ENCODE measurements at regions not wholly inside any gene's neighbourhood (a gene's known extent, or its start where the extent isn't known, plus 50 kb on each side); places are given as distances from the start of the nearest gene placed in this dataset.

DNA sequence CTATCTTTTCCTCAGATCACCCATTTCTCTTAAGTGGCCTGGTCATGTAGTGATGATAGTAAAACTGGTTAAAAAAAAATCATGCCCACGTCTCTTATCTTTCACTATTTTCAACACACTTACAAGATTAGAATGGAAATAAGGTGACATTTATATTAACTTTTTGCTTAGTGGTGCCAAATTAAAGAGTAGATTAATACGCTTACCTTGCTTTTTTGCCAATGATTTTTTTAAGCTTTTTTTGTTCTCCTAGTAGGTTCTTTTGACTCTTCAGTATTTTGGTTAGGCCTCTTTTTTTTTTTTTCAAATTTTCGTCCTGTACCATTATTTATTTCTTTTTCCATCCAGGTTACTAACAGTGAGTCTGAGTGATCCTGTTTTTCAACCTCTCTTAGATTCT lies 147.9 kb downstream of the PTCSC3 start:
- no peak for DNase-seq

DNA sequence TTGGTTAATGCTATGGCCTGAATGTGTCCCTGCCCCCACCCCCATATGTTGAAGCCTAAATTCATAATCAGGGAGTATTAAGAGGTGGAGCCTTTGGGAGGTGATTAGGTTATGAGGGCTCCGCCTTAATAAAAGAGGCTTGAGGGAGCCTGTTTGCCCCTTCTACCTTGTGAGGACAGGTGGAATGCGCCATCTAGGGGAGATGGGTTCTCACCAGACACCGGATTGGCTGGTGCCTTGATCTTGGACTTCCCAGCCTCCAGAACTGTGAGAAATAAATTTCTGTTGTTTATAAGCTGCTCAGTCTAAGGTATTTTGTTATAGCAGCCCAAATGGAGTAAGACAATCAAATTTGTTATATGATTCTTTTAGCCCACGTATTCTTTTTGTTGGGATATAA lies 148.3 kb downstream of the PTCSC3 start:
- DNase-seq, result no peak

DNA sequence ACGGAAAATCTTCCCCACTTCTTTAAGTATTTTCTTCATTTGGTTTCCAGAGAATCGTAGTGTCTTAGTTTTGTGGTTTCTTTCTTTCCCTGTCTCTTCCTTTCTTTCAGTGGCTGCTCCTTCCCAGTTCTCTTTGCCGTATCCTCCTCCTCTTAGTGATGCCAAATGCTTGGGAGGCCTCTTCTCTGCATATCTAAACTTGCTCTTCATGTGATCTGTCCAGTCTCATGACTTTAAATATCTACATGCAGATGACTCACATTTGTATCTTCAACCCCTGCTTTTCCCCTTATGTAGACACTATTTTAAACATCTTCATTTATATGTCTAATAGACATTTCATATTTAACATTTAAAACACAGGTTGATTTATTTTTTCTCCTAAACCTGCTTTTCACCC lies 149.2 kb downstream of the PTCSC3 start:
- DNase-seq, result no peak

DNA sequence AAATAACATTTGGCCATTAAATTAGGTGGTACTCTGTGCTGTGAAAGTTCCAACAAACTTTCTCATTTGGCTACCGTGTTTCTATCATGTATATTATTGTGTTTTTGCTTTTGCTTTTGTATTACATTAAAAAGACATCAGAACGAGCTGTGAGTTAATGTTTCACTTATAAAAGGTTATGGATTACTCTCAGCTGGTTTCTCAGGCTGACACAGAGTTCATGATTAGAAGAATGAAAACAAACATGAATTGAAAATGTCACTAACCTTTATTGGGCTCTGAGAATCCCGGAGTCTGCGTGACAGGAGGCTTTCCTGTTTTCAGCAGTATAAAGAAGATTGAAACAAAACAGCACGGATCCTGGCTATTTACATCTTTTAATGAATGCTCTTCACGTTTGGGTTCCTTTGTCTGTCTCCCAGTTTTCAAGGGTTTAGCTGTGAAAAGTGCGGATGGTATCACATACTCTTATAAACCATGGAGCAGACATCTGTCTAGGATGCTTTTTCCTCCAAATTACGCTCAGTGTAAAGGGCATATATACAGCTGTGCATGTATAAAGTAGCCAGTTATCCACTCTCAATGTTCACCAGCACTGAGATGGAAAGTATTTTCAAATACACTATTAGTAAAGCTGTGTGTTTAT lies 153.6 kb downstream of the PTCSC3 start:
- DNase-seq, result no peak

DNA sequence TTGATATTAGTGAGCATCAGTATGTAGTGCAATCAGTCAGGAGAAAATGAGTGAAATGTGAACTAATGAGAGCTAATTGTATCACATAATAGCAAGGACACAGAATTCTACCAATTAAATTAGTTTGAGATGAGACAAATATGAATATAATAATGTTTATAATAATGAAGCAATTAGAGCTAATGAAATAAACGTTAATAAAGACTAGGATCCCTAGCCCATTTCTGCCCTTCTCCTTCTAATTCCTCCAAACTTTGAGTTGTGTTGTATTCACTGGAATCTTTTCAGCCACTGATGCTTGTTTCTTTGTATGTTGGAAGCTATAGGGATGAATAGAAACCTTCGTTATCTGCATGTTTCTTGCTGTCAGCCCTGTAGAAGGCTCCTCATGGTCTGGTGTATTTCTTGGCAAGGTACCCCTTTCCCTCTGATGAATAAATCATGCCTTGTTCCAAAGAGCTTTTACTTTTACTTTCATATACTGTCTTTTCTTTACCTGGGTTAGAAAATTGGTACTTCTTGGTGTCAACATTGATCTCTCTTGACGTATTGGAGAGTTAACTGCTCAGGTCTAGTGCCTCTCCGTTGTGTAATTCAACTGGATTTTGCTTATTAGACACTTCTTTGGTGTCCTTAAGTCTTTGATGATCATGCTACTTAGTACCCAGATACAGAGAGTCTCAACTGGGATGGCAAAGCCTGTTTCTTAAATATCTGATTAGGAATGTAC lies 154.8 kb downstream of the PTCSC3 start:
- DNase-seq, result no peak

DNA sequence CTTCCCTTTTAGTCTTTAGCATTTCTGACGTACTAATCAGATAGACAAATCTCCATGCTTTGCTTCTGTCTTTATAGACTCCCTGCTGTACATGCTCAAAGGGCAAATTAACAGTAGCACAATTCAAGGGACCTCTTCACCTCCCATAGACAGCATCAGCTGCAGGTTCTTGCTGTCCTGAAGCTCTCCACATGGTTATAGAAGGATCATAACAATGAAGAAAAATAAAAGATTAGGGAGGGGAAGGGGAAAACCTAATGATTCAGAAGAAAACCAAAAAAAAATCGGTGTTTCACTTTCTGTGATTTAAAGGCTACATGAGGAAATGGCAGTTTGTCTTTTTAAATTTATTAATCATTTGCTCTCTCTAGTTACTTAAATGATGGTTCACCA lies 155.5 kb downstream of the PTCSC3 start:
- DNase-seq, result no peak

DNA sequence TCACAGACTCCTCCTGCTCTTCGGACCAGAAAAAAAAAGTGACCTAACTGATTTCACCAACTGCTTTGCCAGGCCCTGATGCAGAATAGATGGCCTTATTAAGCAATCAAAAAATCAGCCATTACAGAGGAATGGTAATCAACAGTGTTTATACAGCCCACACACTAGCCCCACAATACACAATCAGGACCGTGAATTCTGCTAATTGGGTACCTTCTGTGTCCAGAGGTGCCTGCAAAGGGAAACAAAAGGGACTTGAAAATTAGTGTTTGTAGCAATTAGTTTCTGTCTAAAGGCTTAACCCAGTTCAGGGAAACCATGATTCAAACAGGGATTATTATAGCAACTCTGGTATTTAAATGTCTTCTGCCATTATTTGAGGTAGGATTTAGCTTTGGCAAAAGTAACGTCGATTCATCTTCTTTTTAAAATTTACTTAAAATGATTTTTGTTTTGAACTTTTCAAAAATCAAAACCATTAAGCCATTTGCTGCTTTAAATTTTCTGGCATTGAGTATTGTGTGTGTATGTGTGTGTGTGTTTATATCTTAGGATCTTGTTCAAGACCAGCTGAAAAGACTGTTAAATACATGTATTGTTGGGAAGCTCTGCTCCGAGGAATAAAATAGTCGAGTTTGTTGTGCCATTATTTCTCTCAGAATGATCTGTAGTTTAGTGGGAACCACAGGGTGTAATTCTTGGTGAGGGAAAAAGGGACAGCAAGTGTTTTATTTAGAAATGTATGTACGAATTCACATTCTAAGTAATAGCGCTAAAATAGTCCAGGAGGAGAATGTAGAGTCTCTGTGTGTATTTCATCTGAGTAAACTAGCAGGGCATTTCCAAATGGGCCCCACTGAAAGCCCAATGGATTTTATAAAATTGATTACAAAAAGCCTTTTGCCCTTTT lies 156.1 kb downstream of the PTCSC3 start:
- DNase-seq, result no peak

DNA sequence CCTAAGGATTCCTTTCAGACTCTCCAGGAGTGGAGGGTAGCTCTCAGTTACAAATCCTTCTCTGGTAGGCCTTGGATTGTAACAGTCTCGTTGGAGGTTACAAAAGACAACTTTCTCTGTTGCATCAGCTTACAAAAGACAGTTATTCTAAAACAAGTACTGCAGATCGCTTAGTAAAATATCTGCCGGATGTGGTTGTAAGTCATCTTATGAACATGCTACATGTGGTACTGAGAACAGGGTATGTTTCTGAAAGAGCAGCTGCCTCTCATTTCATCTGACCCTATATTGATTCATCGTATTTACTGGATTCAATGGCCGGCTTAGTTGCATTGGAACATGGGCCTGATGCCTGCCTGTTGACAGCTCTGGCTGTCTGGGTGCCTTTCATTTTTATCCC lies 157.4 kb downstream of the PTCSC3 start:
- DNase-seq, result no peak

DNA sequence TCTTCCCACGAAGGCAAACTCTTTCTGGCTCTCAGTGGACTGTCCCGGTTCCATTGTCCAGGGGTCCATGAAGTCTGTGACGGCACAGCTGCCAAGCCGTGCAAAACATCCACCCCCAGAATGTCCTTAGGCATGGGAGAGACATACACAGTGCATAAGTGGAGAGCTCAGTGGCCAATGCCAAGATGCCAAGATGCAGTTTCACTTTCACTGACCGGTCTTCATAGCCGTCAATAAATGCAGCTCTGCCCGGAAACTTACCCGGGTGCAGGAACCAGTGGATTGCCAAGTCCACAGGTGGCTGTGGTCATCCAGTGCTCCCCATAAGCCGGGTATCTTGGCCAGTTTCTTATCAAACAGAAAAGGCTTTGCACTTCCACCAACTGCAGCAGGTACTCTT lies 162.3 kb downstream of the PTCSC3 start:
- no peak for DNase-seq

DNA sequence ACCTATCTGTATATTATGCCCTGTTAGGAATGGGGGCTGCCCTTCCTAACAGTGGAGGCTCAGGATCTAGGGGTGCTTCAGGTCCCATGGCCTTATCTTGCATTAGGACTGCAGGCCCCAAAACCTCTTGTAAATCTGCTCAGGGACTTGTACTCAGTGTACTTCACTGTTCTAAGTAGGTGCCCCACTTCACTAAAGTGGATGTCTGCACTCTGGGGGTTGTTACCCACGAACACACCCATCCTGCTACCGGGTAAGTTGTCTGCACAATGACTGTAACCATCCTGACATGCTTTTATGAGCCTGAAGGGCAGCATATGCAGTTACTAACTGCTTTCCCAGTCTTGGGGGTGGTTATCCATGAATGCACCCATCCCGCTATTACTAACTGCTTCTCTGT lies 163.0 kb downstream of the PTCSC3 start:
- DNase-seq, result no peak

DNA sequence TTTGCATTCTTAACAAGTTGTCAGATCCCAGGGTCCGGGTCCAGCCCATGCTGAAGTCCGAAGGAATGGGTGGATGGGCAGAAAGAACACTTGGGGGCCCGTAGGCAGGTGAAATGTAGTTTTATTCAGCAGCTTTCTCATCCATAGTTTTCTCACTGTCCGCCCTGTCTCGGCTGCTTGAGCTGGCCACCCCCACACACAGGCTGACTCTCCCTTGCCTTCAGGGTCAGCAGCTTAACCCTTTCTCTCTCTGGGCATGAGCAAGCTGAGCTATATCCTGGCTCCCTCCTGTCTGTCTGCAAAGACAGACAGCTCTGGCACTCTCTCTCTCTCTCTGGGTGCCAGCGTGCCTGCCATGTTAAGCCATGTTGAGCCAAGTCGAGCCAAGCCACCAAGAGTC lies 163.9 kb downstream of the PTCSC3 start:
- peak; percentile 30 for DNase-seq

DNA sequence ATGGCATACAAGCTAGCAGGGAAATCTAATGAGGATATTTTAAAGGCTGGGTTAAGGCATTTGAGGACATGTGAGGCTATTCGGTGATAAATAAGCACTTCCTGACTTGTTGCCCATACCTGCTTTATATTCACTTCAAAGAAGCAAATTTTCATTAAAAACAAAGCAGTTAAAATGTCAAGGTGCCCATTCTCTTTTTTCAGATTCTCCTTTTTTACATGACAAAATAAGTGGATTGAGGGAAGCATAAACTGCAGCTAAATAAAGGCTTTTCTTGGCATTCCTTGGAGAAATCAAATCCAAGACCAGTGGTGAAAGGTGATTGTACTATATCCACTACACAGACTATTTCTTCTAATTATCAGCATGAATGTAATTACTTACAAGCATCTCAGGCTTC lies 166.9 kb downstream of the PTCSC3 start:
- DNase-seq, result no peak

DNA sequence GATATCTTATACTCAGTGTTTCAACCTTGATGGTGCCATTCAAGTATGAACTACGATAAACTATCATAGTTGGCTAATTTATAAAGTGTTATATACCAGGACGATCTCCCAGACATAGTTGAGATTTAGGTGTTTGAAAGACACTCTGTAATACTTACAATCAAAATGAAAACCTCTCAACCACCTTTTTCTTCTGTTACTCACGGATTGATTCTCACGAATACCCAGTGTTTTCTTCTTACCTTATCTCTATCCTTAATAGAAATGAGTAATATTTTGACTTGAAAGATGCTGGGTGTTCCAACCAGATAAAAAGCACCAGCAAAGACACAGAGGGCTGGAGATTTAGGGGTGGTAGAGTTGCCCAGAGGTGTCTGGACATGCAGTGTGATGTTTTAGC lies 169.9 kb downstream of the PTCSC3 start:
- DNase-seq, result no peak

DNA sequence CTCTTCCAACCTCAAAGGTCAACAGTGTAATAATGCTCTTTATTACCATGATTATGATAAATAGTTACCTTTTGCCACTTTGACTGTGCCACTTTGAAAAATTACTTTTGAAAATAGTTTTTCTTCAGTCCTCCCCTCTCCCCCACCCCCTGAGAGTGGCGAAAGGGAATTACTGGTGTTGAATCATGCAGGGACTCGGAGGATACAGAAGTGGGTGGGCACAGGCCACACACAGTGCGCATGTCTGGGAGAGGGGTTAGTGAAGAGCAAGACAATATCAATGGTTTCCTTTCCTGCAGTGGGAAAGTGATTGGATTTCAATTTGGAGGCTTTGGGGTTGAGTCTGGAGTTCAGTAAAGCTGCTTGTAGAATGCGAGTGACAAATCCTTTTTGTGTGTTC lies 170.9 kb downstream of the PTCSC3 start:
- DNase-seq, result no peak

DNA sequence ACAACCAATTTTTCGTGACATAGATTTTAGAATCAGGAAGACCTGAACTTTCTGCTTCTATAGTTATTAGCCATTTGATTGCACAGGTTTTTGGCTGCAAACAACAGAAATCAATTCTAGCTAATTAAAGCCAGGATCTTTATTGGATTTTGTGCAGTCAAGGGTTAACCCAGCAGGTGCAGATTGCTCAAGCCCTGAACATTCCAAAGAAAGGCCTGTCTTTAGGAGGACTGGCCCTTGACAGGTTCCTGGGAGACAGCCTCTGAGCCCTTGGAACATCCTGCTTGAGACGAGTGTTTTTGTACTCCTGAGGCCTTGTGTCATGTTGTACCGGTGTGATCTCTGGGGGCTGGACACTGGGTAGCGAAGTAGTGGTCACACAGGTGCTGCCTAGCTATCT lies 174.6 kb downstream of the PTCSC3 start:
- DNase-seq, result no peak

DNA sequence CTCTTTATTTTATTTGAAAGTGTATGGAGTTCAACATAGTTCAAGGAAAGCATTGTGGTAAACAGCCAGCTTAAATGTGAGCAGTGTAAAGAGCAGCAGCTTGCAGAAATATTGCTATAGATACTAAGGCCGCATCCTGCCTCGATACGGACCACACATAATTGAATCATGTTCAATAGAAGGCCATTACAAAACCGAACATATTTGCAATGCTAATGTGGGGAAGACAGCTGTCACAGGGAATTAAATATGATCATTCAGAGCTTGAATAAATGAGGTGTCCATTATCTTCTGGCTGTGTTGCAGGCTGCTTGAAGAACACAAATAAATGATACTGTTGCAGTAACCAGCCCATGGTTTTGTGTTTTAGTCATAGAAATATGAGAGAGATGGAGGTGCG lies 173.2 kb downstream of the BRMS1L start:
- no peak for DNase-seq

DNA sequence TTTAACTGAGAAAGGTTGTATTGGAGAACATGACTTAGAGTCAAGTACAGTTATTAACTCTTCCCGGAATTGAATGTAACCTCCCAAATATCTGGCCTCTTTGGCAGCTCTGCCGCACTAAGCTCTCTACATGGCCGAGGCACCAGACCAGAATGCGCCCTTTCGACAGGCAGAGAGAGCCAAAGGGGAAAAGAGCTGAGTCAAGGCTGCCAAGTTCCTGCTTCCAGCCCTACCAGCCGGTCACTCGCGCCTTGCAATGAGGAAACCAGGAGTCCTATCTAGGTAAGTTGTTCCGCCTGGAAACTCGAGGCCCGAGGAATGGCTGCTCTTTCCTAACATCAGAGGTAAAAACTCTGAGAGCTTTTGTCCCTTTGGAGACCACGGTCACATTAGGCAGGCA lies 172.2 kb downstream of the BRMS1L start:
- no peak for DNase-seq

DNA sequence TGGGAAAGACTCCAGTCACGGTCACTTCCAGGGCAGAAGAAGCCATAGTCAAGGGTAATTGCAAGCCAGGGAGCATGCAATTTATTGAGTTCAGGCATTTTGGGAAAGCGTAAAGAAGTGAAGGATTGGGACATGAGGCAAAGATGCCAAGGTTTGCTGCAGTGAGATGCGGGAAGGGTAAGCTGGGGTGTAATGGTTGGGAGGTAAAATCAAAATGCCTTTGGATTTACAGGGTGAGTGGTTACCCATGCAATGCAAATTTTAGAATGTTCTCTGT lies 167.5 kb downstream of the BRMS1L start:
- DNase-seq, result no peak

DNA sequence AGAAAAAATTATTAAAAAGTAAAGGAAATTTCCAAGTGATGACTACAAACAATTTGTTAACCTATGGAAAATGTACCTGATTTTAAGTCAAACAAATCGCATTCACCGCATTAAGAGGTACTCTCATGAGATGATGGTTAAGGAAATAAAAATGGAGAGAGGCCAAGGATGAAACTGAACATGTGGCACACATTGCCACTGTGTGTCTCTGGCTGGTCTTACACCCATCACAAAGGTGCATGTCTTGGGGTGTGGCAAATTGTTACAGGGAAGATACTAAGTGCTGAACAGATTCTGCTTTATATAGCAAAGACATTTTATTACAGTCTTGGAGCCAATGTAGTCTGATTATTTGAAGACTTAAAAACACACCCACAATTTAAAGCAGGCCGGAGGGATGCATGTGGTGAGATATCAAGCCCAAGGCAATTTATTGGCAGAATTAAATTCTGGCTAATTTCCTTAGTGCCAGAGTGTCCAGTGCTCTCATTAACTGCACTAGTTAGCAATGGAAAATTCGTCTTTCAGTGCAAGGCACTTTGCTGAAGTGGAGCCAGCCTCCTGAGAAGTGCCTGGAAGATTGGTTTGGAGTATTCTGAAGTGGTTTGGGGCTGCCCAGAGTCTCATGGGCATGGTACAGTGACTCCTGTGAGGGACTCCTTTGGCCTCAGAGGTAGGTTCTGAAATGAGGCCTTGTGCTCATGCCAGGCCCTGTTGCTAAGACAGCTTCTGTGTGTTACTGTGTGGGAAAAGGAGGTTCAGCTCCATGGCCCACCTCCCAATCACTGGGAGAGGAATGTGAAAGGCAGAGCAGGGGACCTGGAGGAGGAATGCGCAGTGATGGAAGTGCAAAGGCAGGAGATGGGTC lies 166.9 kb downstream of the BRMS1L start:
- no peak for DNase-seq

DNA sequence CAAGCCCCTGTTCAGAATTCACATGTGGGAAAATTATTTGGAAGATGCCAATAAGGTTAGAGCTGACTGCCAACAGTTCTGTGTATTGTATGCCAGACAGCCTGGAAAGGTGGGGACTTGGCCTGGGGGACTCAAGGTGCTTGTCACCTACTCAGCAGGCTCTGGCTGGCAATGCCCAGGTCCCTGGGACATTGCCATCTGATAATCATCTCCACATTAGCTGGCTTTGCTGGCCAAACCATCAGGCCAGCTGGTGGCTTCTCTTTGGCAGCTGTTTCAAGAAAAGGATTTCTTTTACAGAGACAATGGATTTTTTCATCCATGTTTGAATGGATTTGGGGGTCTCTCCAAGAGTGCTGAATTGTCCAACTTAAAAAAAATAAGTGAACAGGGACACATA lies 165.2 kb downstream of the BRMS1L start:
- DNase-seq, result no peak

DNA sequence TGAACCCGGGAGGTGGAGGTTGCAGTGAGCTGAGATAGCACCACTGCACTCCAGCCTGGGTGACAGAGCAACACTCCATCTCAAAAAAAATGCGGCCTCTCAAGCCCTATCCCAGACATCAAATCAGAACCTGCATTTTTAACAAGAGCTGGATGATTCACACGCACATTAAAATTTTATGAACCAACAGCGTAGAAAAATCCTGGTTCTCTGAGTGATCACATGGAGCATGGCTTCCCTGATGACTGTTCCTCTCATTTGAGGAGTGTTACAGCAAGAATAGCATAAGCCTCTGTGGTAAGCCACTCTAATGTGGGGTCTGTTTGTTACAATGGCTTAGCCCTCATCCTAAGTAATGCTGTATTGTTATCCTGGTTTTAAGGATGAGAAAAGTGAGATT lies 163.6 kb downstream of the BRMS1L start:
- DNase-seq, result no peak

DNA sequence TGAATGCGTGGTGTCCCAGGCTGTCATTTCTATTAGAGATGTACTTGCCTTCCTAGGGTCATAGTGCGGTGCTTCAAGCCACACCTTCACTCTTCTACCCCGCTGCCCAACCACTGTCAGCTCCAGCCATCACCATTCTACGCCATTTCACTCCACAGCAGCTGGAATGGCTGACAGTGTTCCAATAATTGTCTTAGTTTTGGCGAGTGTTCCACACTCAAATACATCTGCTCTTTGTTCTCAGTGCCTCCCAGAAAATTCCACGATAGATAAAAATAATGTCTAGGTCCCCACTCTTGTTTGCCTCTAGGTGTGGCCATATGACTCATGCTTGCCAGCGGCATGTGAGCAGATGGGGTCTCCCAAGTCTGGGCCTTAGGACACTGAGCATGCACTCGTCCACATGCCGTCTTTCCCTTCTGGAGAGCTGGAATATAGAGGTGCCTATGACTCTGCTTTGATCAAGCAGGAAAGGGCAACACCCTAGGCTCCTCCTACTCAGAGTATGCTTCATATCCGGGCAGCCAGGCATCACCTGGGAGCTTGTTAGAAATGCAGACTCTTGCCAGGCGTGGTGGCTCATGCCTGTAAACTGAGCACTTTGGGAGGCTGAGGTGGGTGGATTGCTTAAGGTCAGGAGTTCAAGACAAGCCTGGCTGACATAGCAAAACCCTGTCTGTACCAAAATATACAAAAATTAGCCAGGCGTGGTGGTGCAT lies 163.0 kb downstream of the BRMS1L start:
- no peak for DNase-seq

Measured in renal pelvis (tissue), 1 donor.